Liver (tissue), 8 donors: ENCODE measurements at regions not wholly inside any gene's neighbourhood (a gene's known extent, or its start where the extent isn't known, plus 50 kb on each side); places are given as distances from the start of the nearest gene placed in this dataset.

Source experiments
- DNase-seq: peaks from one replicate; pipeline ENCODE4 v3.0.0-alpha.2; 2017; ENCODE audit warnings: low spot score
- H3K27ac ChIP-seq, 2 donors: one replicate each; pipeline ENCODE4 v1.7.0; 2013; ENCODE audit warnings: inconsistent platforms in 2 of 2, low read length in 2 of 2, control low read depth in 1 of 2, low read depth in 1 of 2, mild to moderate bottlenecking in 1 of 2
- H3K27me3 ChIP-seq, 4 donors: one replicate each; pipeline versions ENCODE4 v1.6.1 to v1.7.0; 2013; ENCODE audit warnings: low read length in 3 of 4, inconsistent platforms in 1 of 4, mild to moderate bottlenecking in 1 of 4, moderate library complexity in 1 of 4; ENCODE audit not compliant: control insufficient read depth in 4 of 4, insufficient read depth in 4 of 4
- H3K36me3 ChIP-seq, 4 donors: one replicate each; pipeline versions ENCODE4 v1.6.1 to v1.7.0; 2013; ENCODE audit warnings: low read length in 3 of 4, mild to moderate bottlenecking in 3 of 4, low read depth in 1 of 4, moderate library complexity in 1 of 4; ENCODE audit not compliant: control insufficient read depth in 4 of 4, insufficient read depth in 3 of 4
- H3K4me1 ChIP-seq, 4 donors: one replicate each; pipeline versions ENCODE4 v1.6.1 to v1.7.0; 2013; ENCODE audit warnings: low read length in 3 of 4, mild to moderate bottlenecking in 3 of 4, moderate library complexity in 1 of 4; ENCODE audit not compliant: control insufficient read depth in 4 of 4, insufficient read depth in 4 of 4
- H3K4me3 ChIP-seq, 3 donors: one replicate each; pipeline versions ENCODE4 v1.6.1 to v1.7.0; 2013; ENCODE audit warnings: low read length in 3 of 3, control low read depth in 1 of 3, low read depth in 1 of 3, mild to moderate bottlenecking in 1 of 3
- H3K9ac ChIP-seq, 2 donors: one replicate each; pipeline ENCODE4 v1.7.0; 2013; ENCODE audit warnings: low read length in 2 of 2, mild to moderate bottlenecking in 2 of 2, moderate library complexity in 2 of 2, control low read depth in 1 of 2, low read depth in 1 of 2
- H3K9me3 ChIP-seq, 4 donors: one replicate each; pipeline versions ENCODE4 v1.6.1 to v1.7.0; 2013; ENCODE audit warnings: low read length in 3 of 4; ENCODE audit not compliant: control insufficient read depth in 4 of 4
- ATF3 ChIP-seq: IDR thresholded peaks from 2 replicates; pipeline ENCODE4 v1.6.1; 2016; ENCODE audit warnings: antibody characterized with exemption
- CTCF ChIP-seq: fragments of 150-350 bp; IDR thresholded peaks from 2 replicates; pipeline ENCODE4 v1.5.1; 2017; ENCODE audit warnings: improper control_type of control experiment, low read depth, low read length; ENCODE audit not compliant: missing input control
- EGR1 ChIP-seq, 2 donors: IDR thresholded peaks; 2 replicates each; pipeline ENCODE4 v1.6.1; 2016 to 2018; ENCODE audit warnings: antibody characterized with exemption in 2 of 2, low read depth in 2 of 2
- FOXA1 ChIP-seq: IDR thresholded peaks from 2 replicates; pipeline ENCODE4 v1.6.1; 2016; ENCODE audit warnings: antibody characterized with exemption
- GABPA ChIP-seq, 2 donors: IDR thresholded peaks in 1 of 2; conservative IDR thresholded peaks in 1 of 2; 2 replicates each; pipeline ENCODE4 v1.6.1; 2016; ENCODE audit warnings: antibody characterized with exemption in 2 of 2, mild to moderate bottlenecking in 1 of 2, moderate library complexity in 1 of 2
- HNF4G ChIP-seq: IDR thresholded peaks from 2 replicates; pipeline ENCODE4 v1.6.1; 2016; ENCODE audit warnings: antibody characterized with exemption
- JUND ChIP-seq, 2 donors: IDR thresholded peaks; 2 replicates each; pipeline ENCODE4 v1.6.1; 2016; ENCODE audit warnings: antibody characterized with exemption in 2 of 2
- RXRA ChIP-seq, 2 donors: IDR thresholded peaks; 2 replicates each; pipeline ENCODE4 v1.6.1; 2017 to 2018; ENCODE audit warnings: antibody characterized with exemption in 2 of 2, mild to moderate bottlenecking in 1 of 2
- TAF1 ChIP-seq: conservative IDR thresholded peaks from 2 replicates; pipeline ENCODE4 v1.6.1; 2016; ENCODE audit warnings: antibody characterized with exemption, mild to moderate bottlenecking
- WGBS: extraction: QIAGEN DNeasy Blood & Tissue Kit; methylation state at CpG from one replicate; pipeline ENCODE4 v1.1.7; 2013; 5-methylcytosine and 5-hydroxymethylcytosine counted together
- TF ChIP-seq, protein P1 (sequence below): IDR thresholded peaks from 2 replicates; pipeline ENCODE4 v1.6.1; 2016; ENCODE audit warnings: antibody characterized with exemption
- donor health status: healthy.
- donor health status: healthy.
- donor health status: healthy.
- donor health status: healthy.
- donor health status: healthy.

DNA sequence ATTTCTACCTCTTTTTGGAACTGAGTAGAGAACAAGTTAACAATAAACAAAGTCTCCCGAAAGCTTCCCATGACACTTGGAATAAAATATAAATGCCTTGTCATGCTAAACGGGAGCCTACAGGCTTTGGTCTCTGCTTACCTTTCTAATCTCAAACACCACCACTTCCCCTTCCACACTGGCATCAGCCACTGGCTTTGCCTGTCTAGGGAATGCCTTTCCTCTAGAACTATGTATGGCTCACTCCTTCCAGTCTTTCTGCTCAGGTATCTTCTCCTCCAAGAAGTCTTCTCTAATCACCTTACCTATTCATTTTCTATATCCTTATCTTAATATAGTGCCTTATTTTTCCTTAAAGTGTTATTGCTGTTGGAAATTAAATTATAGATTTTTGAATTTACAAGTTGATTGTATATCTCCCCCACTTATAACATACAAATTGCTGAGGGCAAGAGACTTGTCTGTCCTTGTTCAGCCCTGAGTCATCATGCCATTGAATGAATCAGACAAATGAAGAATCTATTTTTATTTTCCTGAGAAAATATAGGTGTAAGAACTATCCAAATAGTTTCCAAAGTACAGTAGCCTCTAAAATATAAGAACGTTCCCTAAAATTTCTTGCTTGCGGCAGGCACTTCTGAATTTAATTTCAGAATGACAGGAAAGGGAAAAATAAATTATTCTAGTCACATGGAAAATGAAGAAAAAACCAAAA is 119.2 kb downstream of the TM2D1 start:
- 79% methylated on average over 4 of the region's 4 CpGs for WGBS
- no peak for DNase-seq
- Histone ChIP-seq H3K4me1 (no peaks in the 10 kb centered on the region), H3K9ac (no peak overlapping the region), H3K9me3 (no peaks in the 10 kb centered on the region), H3K27me3 (no peaks in the 10 kb centered on the region), H3K36me3 (no peaks in the 10 kb centered on the region), H3K27ac (no peak overlapping the region), H3K4me3 (no peak overlapping the region)
- TF ChIP-seq TAF1: no peak

GRCh38 chr1:61604684-61605083 is 120.3 kb downstream of the TM2D1 start:
- Histone ChIP-seq H3K27me3 (no peaks in the 10 kb centered on the region), H3K4me1 (no peaks in the 10 kb centered on the region), H3K4me3 (no peak overlapping the region), H3K36me3 (no peaks in the 10 kb centered on the region), H3K9me3 (no peaks in the 10 kb centered on the region), H3K27ac (no peak overlapping the region), H3K9ac (no peak overlapping the region)
- 85% methylated on average over 1 of the region's 1 CpG for WGBS
- no peak for TF ChIP-seq JUND (IDR thresholded peaks at IDR 0.05)
- TF ChIP-seq EGR1 (IDR thresholded peaks at IDR 0.05; ENCODE audit: low read depth in 2 of 2): no peak
- no peak for TF ChIP-seq ATF3
- no peak for TF ChIP-seq TAF1
- TF ChIP-seq CTCF: no peak
- TF ChIP-seq GABPA (IDR thresholded peaks at IDR 0.05 in 1 of 2, conservative IDR thresholded peaks at IDR 0.05 in 1 of 2): no peak
- DNase-seq: no peak

GRCh38 chr1:61604261-61604660 is 120.7 kb downstream of the TM2D1 start:
- no peaks in the 10 kb centered on the region for H3K27me3 ChIP-seq
- TF ChIP-seq RXRA (IDR thresholded peaks at IDR 0.05): no peak
- TF ChIP-seq HNF4G: no peak
- TF ChIP-seq JUND (IDR thresholded peaks at IDR 0.05): no peak
- TF ChIP-seq ATF3: no peak
- no peak for TF ChIP-seq TAF1
- H3K27ac ChIP-seq: no peak overlapping the region
- H3K4me3 ChIP-seq: no peak overlapping the region
- no peaks in the 10 kb centered on the region for H3K9me3 ChIP-seq
- DNase-seq: no peak
- H3K36me3 ChIP-seq: no peaks in the 10 kb centered on the region
- H3K9ac ChIP-seq: no peak overlapping the region
- WGBS: 94% methylated on average over 4 of the region's 4 CpGs
- H3K4me1 ChIP-seq: no peaks in the 10 kb centered on the region

DNA sequence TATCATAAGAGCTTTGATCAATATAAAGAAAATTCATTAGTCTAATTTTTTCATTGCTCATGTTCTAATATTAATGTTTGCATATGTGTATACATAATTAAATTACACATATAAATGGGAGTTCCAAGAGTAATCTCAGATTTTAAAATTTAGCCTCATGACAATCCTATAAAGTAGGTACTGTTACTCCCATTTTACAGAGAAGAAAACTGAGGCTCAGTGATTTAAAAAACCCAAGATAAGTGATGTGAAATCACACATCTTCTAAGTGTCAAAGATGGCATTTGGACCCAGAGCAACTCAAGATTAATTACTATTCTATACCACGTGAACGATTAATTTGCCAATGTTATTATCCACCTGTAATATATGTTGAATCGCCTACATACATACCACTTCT is 122.3 kb downstream of the TM2D1 start:
- DNase-seq: no peak
- Histone ChIP-seq H3K27ac (no peak overlapping the region), H3K9ac (no peak overlapping the region), H3K9me3 (no peaks in the 10 kb centered on the region), H3K4me3 (no peak overlapping the region), H3K27me3 (no peaks in the 10 kb centered on the region), H3K4me1 (no peaks in the 10 kb centered on the region), H3K36me3 (no peaks in the 10 kb centered on the region)
- WGBS: 92% methylated on average over 3 of the region's 3 CpGs
- TF ChIP-seq CTCF (no peak), TAF1 (no peak), FOXA1 (no peak)
- TF ChIP-seq, protein P1, sequence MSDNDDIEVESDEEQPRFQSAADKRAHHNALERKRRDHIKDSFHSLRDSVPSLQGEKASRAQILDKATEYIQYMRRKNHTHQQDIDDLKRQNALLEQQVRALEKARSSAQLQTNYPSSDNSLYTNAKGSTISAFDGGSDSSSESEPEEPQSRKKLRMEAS: no peak
